GM12892 (cell line): ENCODE measurements at regions not wholly inside any gene's neighbourhood (a gene's known extent, or its start where the extent isn't known, plus 50 kb on each side); places are given as distances from the start of the nearest gene placed in this dataset.

ENCODE experiments used
- POLR2AphosphoS5 ChIP-seq: IDR thresholded peaks from 2 replicates; pipeline ENCODE4 v1.6.1; 2011; ENCODE audit warnings: low read depth, low read length, control low read depth
- TAF1 ChIP-seq: IDR thresholded peaks from 2 replicates; pipeline ENCODE4 v1.6.1; 2011; ENCODE audit warnings: low read depth, mild to moderate bottlenecking, control low read depth, low read length, borderline replicate concordance

DNA sequence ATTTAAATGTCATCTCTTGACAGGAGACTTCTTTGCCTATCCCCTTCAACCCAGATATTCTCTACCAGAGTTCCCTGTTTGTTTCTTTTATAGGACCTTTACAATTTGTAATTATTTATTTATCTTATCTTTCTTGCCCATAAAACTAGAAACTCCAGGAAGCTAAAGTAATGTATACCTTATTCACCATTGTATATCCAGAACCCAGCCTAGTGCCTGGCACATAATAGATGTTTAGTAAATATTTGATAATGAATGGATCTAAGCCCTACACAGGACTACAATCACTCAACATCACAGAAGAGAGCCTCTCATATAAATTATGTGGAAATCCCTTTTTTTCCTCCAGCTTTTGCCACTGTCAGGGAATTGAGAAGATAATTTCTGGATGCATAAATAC, 125.6 kb upstream of the CNOT2 start:
- no peak for TF ChIP-seq POLR2AphosphoS5
- TF ChIP-seq TAF1, result no peak
